Vagina (tissue), 2 donors: ENCODE measurements at regions not wholly inside any gene's neighbourhood (a gene's known extent, or its start where the extent isn't known, plus 50 kb on each side); places are given as distances from the start of the nearest gene placed in this dataset.
A peak's percentile ranks its signal among the peaks of the same experiment; 100 is the strongest.

Experiments
- DNase-seq, 2 donors: peaks; one replicate each; pipeline ENCODE4 v3.0.0-alpha.2; 2017; ENCODE audit errors: extremely low spot score in 2 of 2
- H3K27ac ChIP-seq: fragments of 200-600 bp; sonication (generic); one replicate; pipeline ENCODE4 v1.5.1; 2019
- H3K27me3 ChIP-seq: fragments of 200-600 bp; sonication (generic); one replicate; pipeline ENCODE4 v1.5.1; 2019
- H3K36me3 ChIP-seq, 2 donors: fragments of 200-600 bp; sonication (generic); one replicate each; pipeline ENCODE4 v1.5.1; 2017 to 2019
- H3K4me1 ChIP-seq: fragments of 200-600 bp; sonication (generic); one replicate; pipeline ENCODE4 v1.5.1; 2019
- H3K4me3 ChIP-seq, 2 donors: fragments of 200-600 bp; sonication (generic); 1 replicate in 1 of 2; 2 replicates in 1 of 2; pipeline ENCODE4 v1.5.1; 2016 to 2019
- H3K9me3 ChIP-seq: fragments of 200-600 bp; sonication (generic); one replicate; pipeline ENCODE4 v1.5.1; 2019
- POLR2A ChIP-seq, 2 donors: fragments of 450-650 bp; IDR thresholded peaks; one replicate each; pipeline ENCODE4 v1.6.1; 2017; ENCODE audit warnings: antibody characterized with exemption in 2 of 2, mild to moderate bottlenecking in 2 of 2, moderate library complexity in 2 of 2
- POLR2AphosphoS5 ChIP-seq, 2 donors: sonication (generic); formaldehyde crosslinking; IDR thresholded peaks; one replicate each; pipeline ENCODE4 v1.9.0; 2017; ENCODE audit warnings: antibody characterized with exemption in 2 of 2, mild to moderate bottlenecking in 2 of 2, low read depth in 1 of 2; ENCODE audit not compliant: insufficient read depth in 1 of 2
- intact Hi-C: fragments of 100-400 bp; cut with DNase I; formaldehyde crosslinking; loops from one replicate; pipeline ENCODE4 v1.15.1; 2023
- TF ChIP-seq, protein P1 (sequence below), 3 experiments: fragments of 450-650 bp in 2 of 3; fragments of 200-600 bp in 1 of 3; sonication (generic) in 1 of 3; IDR thresholded peaks; one replicate each; pipeline ENCODE4 v1.5.1; 2017 to 2019; ENCODE audit warnings: antibody characterized with exemption in 3 of 3, mild to moderate bottlenecking in 2 of 3, moderate library complexity in 2 of 3

- no peak for DNase-seq
- Histone ChIP-seq H3K4me3 (no peak overlapping the region), H3K9me3 (no peaks in the 10 kb centered on the region), H3K4me1 (peaks cover 32% of the 10 kb centered on the region), H3K27me3 (no peaks in the 10 kb centered on the region), H3K27ac (no peak overlapping the region), H3K36me3 (no peaks in the 10 kb centered on the region)
- intact Hi-C loops, result no loop called here
- TF ChIP-seq, protein P1, sequence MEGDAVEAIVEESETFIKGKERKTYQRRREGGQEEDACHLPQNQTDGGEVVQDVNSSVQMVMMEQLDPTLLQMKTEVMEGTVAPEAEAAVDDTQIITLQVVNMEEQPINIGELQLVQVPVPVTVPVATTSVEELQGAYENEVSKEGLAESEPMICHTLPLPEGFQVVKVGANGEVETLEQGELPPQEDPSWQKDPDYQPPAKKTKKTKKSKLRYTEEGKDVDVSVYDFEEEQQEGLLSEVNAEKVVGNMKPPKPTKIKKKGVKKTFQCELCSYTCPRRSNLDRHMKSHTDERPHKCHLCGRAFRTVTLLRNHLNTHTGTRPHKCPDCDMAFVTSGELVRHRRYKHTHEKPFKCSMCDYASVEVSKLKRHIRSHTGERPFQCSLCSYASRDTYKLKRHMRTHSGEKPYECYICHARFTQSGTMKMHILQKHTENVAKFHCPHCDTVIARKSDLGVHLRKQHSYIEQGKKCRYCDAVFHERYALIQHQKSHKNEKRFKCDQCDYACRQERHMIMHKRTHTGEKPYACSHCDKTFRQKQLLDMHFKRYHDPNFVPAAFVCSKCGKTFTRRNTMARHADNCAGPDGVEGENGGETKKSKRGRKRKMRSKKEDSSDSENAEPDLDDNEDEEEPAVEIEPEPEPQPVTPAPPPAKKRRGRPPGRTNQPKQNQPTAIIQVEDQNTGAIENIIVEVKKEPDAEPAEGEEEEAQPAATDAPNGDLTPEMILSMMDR (IDR thresholded peaks at IDR 0.05), result no peak
- TF ChIP-seq POLR2A (IDR thresholded peaks at IDR 0.05) (no peak), POLR2AphosphoS5 (IDR thresholded peaks at IDR 0.05; ENCODE audit: insufficient read depth in 1 of 2, low read depth in 1 of 2) (no peak)
These were observed 270.1 kb upstream of the PTGER4 start for GRCh38 chr5:40409601-40410000.

DNA sequence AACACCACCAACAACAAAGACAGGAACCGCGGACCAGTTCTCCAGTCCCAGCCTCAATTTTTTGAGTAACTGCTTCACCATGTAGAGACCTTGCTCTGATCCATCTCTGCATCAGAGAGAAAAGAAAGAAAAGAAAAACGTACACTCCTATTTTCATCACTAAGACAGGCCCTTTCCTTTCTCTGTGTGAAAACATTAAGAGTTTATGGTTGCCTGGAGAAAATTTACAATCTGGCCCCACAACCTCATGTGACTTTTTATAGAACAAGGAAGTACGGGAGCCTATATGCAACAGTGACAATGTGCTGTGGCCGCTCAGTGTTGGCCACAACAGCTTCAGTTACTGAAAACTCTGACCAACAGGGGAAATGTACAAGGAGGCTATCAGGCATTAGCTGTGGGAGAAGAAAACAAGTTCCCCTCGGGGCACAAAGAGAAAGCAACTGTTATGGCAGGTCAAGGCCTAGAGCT is 272.9 kb upstream of the PTGER4 start:
- no peak overlapping the region for H3K4me3 ChIP-seq
- DNase-seq, result no peak
- no peak for TF ChIP-seq POLR2AphosphoS5 (IDR thresholded peaks at IDR 0.05; ENCODE audit: insufficient read depth in 1 of 2, low read depth in 1 of 2)
- TF ChIP-seq, protein P1 (IDR thresholded peaks at IDR 0.05), result no peak
- TF ChIP-seq POLR2A (IDR thresholded peaks at IDR 0.05), result no peak

GRCh38 chr5:40405996-40406740 is 273.5 kb upstream of the PTGER4 start:
- intact Hi-C loops, result no loop called here
- TF ChIP-seq POLR2A (IDR thresholded peaks at IDR 0.05), result no peak
- DNase-seq, result no peak
- H3K27ac ChIP-seq, result no peak overlapping the region
- no peak overlapping the region for H3K4me3 ChIP-seq
- H3K27me3 ChIP-seq, result no peaks in the 10 kb centered on the region
- peaks cover 28% of the 10 kb centered on the region for H3K4me1 ChIP-seq
- H3K36me3 ChIP-seq, result no peaks in the 10 kb centered on the region
- no peaks in the 10 kb centered on the region for H3K9me3 ChIP-seq

More for the DNA sequence above, 272.9 kb upstream of the PTGER4 start:
- Histone ChIP-seq H3K27ac (peak overlapping the region; percentile 16), H3K9me3 (no peaks in the 10 kb centered on the region), H3K27me3 (no peaks in the 10 kb centered on the region), H3K36me3 (no peaks in the 10 kb centered on the region), H3K4me1 (peaks cover 32% of the 10 kb centered on the region)
- intact Hi-C loops, result no loop called here

GRCh38 chr5:40405230-40405629 is 274.5 kb upstream of the PTGER4 start:
- H3K4me3 ChIP-seq, result no peak overlapping the region
- intact Hi-C loops, result no loop called here
- H3K4me1 ChIP-seq, result peaks cover 19% of the 10 kb centered on the region
- no peak overlapping the region for H3K27ac ChIP-seq
- DNase-seq, result no peak
- no peaks in the 10 kb centered on the region for H3K27me3 ChIP-seq
- TF ChIP-seq, protein P1 (IDR thresholded peaks at IDR 0.05), result no peak
- no peak for TF ChIP-seq POLR2AphosphoS5 (IDR thresholded peaks at IDR 0.05; ENCODE audit: insufficient read depth in 1 of 2, low read depth in 1 of 2)
- TF ChIP-seq POLR2A (IDR thresholded peaks at IDR 0.05), result no peak
- H3K36me3 ChIP-seq, result no peaks in the 10 kb centered on the region
- no peaks in the 10 kb centered on the region for H3K9me3 ChIP-seq

DNA sequence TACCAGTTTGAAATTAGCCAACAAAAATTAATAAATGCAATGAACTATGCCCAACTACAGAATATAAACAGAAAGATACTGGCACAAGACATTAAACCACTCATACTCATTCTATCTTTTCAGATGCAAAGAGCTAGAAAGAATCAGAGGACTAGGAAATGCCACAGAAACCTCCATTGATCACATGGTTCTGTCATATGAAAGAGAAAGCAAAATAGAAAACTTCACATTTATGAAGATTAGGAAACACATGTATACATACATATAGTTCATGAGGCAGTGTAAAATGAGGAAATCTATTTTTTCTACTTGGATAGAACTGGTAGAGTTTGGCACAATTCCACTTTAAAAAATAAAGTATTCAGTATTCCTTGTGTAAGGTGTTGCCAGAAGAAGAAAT is 275.1 kb upstream of the PTGER4 start:
- Histone ChIP-seq H3K27ac (no peak overlapping the region), H3K4me3 (no peak overlapping the region), H3K9me3 (no peaks in the 10 kb centered on the region), H3K27me3 (no peaks in the 10 kb centered on the region), H3K4me1 (peaks cover 19% of the 10 kb centered on the region), H3K36me3 (no peaks in the 10 kb centered on the region)
- intact Hi-C loops, result no loop called here
- no peak for DNase-seq
- TF ChIP-seq, protein P1 (IDR thresholded peaks at IDR 0.05), result no peak
- TF ChIP-seq POLR2AphosphoS5 (IDR thresholded peaks at IDR 0.05; ENCODE audit: insufficient read depth in 1 of 2, low read depth in 1 of 2) (no peak), POLR2A (IDR thresholded peaks at IDR 0.05) (no peak)
